HUES48 (cell line): ENCODE measurements at regions not wholly inside any gene's neighbourhood (a gene's known extent, or its start where the extent isn't known, plus 50 kb on each side); places are given as distances from the start of the nearest gene placed in this dataset.

Source experiments
- H3K27ac ChIP-seq: one replicate; pipeline ENCODE4 v1.7.0; 2013; ENCODE audit warnings: low read depth, low read length, inconsistent platforms
- H3K27me3 ChIP-seq: 2 replicates; pipeline ENCODE4 v1.6.1; 2013; ENCODE audit warnings: mild to moderate bottlenecking, low read length; ENCODE audit not compliant: control insufficient read depth, insufficient read depth
- H3K36me3 ChIP-seq: 2 replicates; pipeline ENCODE4 v1.6.1; 2013; ENCODE audit warnings: low read length; ENCODE audit not compliant: control insufficient read depth, insufficient read depth
- H3K4me1 ChIP-seq: 2 replicates; pipeline ENCODE4 v1.6.1; 2013; ENCODE audit warnings: mild to moderate bottlenecking, low read length; ENCODE audit not compliant: control insufficient read depth, insufficient read depth
- H3K4me3 ChIP-seq: 2 replicates; pipeline ENCODE4 v1.5.1; 2013; ENCODE audit warnings: mild to moderate bottlenecking, low read depth, low read length
- H3K9ac ChIP-seq: 2 replicates; pipeline ENCODE4 v1.6.1; 2013; ENCODE audit warnings: mild to moderate bottlenecking, low read depth, low read length, moderate library complexity
- H3K9me3 ChIP-seq: 2 replicates; pipeline ENCODE4 v1.6.1; 2013; ENCODE audit warnings: low read length; ENCODE audit not compliant: control insufficient read depth, insufficient read depth

GRCh38 chr2:137817058-137817457 is 147.2 kb upstream of the HNMT start:
- Histone ChIP-seq H3K4me3 (no peak overlapping the region), H3K9ac (no peak overlapping the region), H3K4me1 (no peaks in the 10 kb centered on the region), H3K27ac (no peak overlapping the region), H3K36me3 (no peaks in the 10 kb centered on the region), H3K9me3 (no peaks in the 10 kb centered on the region), H3K27me3 (no peaks in the 10 kb centered on the region)

- Histone ChIP-seq H3K36me3 (no peaks in the 10 kb centered on the region), H3K9ac (no peak overlapping the region), H3K4me3 (no peak overlapping the region), H3K9me3 (no peaks in the 10 kb centered on the region), H3K27ac (no peak overlapping the region), H3K27me3 (no peaks in the 10 kb centered on the region), H3K4me1 (peaks cover 17% of the 10 kb centered on the region)
These were observed 141.1 kb upstream of the HNMT start for GRCh38 chr2:137823196-137823595.

GRCh38 chr2:137824501-137824900 is 139.8 kb upstream of the HNMT start:
- no peaks in the 10 kb centered on the region for H3K36me3 ChIP-seq
- no peaks in the 10 kb centered on the region for H3K27me3 ChIP-seq
- H3K27ac ChIP-seq = peak overlapping the region; percentile 76

GRCh38 chr2:137826373-137827372 is 137.6 kb upstream of the HNMT start:
- no peaks in the 10 kb centered on the region for H3K9me3 ChIP-seq
- H3K27ac ChIP-seq = no peak overlapping the region
- H3K27me3 ChIP-seq = no peaks in the 10 kb centered on the region
- H3K4me1 ChIP-seq = peaks cover 34% of the 10 kb centered on the region
- H3K4me3 ChIP-seq = no peak overlapping the region
- H3K9ac ChIP-seq = no peak overlapping the region
- no peaks in the 10 kb centered on the region for H3K36me3 ChIP-seq

More at GRCh38 chr2:137824501-137824900, 139.8 kb upstream of the HNMT start:
- H3K9me3 ChIP-seq = no peaks in the 10 kb centered on the region
- H3K4me1 ChIP-seq = peaks cover 29% of the 10 kb centered on the region
- no peak overlapping the region for H3K4me3 ChIP-seq
- H3K9ac ChIP-seq = no peak overlapping the region

GRCh38 chr2:137828624-137829023 is 135.6 kb upstream of the HNMT start:
- H3K9me3 ChIP-seq = no peaks in the 10 kb centered on the region
- H3K36me3 ChIP-seq = no peaks in the 10 kb centered on the region
- peaks cover 34% of the 10 kb centered on the region for H3K4me1 ChIP-seq
- peak overlapping the region; percentile 16 for H3K27ac ChIP-seq
- H3K9ac ChIP-seq = no peak overlapping the region
- no peak overlapping the region for H3K4me3 ChIP-seq
- no peaks in the 10 kb centered on the region for H3K27me3 ChIP-seq

- Histone ChIP-seq H3K9me3 (no peaks in the 10 kb centered on the region), H3K27ac (peak overlapping the region; percentile 22), H3K36me3 (no peaks in the 10 kb centered on the region)
These were observed 135.0 kb upstream of the HNMT start for GRCh38 chr2:137829251-137829650.

GRCh38 chr2:137834760-137835379 is 129.4 kb upstream of the HNMT start:
- Histone ChIP-seq H3K9me3 (no peaks in the 10 kb centered on the region), H3K27ac (no peak overlapping the region), H3K27me3 (no peaks in the 10 kb centered on the region), H3K9ac (no peak overlapping the region), H3K4me3 (no peak overlapping the region), H3K36me3 (no peaks in the 10 kb centered on the region), H3K4me1 (peaks cover 6% of the 10 kb centered on the region; the same call in 1 of the 2 replicates)

More at GRCh38 chr2:137829251-137829650, 135.0 kb upstream of the HNMT start:
- Histone ChIP-seq H3K9ac (no peak overlapping the region), H3K4me1 (peaks cover 29% of the 10 kb centered on the region), H3K4me3 (no peak overlapping the region), H3K27me3 (no peaks in the 10 kb centered on the region)

- Histone ChIP-seq H3K9ac (no peak overlapping the region), H3K4me1 (peaks cover 5% of the 10 kb centered on the region; the same call in 1 of the 2 replicates), H3K27me3 (no peaks in the 10 kb centered on the region), H3K36me3 (no peaks in the 10 kb centered on the region), H3K4me3 (no peak overlapping the region), H3K9me3 (no peaks in the 10 kb centered on the region), H3K27ac (no peak overlapping the region)
These were observed 127.6 kb upstream of the HNMT start for GRCh38 chr2:137836671-137837070.

- H3K27ac ChIP-seq = no peak overlapping the region
- no peak overlapping the region for H3K4me3 ChIP-seq
- H3K4me1 ChIP-seq = peaks cover 5% of the 10 kb centered on the region; the same call in 1 of the 2 replicates
- H3K9me3 ChIP-seq = no peaks in the 10 kb centered on the region
- H3K27me3 ChIP-seq = no peaks in the 10 kb centered on the region
- H3K36me3 ChIP-seq = no peaks in the 10 kb centered on the region
- H3K9ac ChIP-seq = no peak overlapping the region
These were observed 126.4 kb upstream of the HNMT start for GRCh38 chr2:137837830-137838229.

- H3K9ac ChIP-seq = no peak overlapping the region
- H3K4me1 ChIP-seq = peaks cover 5% of the 10 kb centered on the region; the same call in 1 of the 2 replicates
- no peaks in the 10 kb centered on the region for H3K27me3 ChIP-seq
- H3K9me3 ChIP-seq = no peaks in the 10 kb centered on the region
- H3K27ac ChIP-seq = no peak overlapping the region
- H3K36me3 ChIP-seq = no peaks in the 10 kb centered on the region
- no peak overlapping the region for H3K4me3 ChIP-seq
These were observed 125.8 kb upstream of the HNMT start for GRCh38 chr2:137838255-137839092.
